ENCODE measurements at regions not wholly inside any gene's neighbourhood (a gene's known extent, or its start where the extent isn't known, plus 50 kb on each side); places are given as distances from the start of the nearest gene placed in this dataset.

- TF ChIP-seq EZH2phosphoT487 (IDR thresholded peaks at IDR 0.05; ENCODE audit: borderline replicate concordance, low read length) = no peak
- TF ChIP-seq CTCF (IDR thresholded peaks at IDR 0.05; ENCODE audit: low read depth, low read length, poor library complexity, severe bottlenecking) = no peak
Observed at GRCh38 chr10:52659085-52659484, 113.5 kb downstream of the MBL2 start.

All from DOHH2 (cell line).